PFSK-1 (cell line): ENCODE measurements at regions not wholly inside any gene's neighbourhood (a gene's known extent, or its start where the extent isn't known, plus 50 kb on each side); places are given as distances from the start of the nearest gene placed in this dataset.

Experiments used
- POLR2AphosphoS5 ChIP-seq: IDR thresholded peaks from 2 replicates; pipeline ENCODE4 v1.6.1; 2012; ENCODE audit warnings: low read depth, mild to moderate bottlenecking, control low read depth, low read length, moderate library complexity
- REST ChIP-seq, 2 experiments: IDR thresholded peaks; 2 replicates each; pipeline versions ENCODE4 v1.6.1 to v1.8.0; 2011 to 2012; ENCODE audit warnings: low read depth in 2 of 2, low read length in 2 of 2, control low read depth in 1 of 2, inconsistent platforms in 1 of 2, mild to moderate bottlenecking in 1 of 2, moderate library complexity in 1 of 2; ENCODE audit not compliant: insufficient read depth in 1 of 2
- TAF1 ChIP-seq: IDR thresholded peaks from 2 replicates; pipeline ENCODE4 v1.6.1; 2012; ENCODE audit warnings: low read length, control low read depth, borderline replicate concordance; ENCODE audit not compliant: insufficient read depth

GRCh38 chr18:57091231-57091630 lies 55.7 kb upstream of the BOD1L2 start:
- TF ChIP-seq REST (IDR thresholded peaks at IDR 0.05; ENCODE audit: insufficient read depth in 1 of 2, low read depth in 2 of 2, low read length in 2 of 2) (no peak), TAF1 (no peak), POLR2AphosphoS5 (no peak)
